ENCODE measurements at regions not wholly inside any gene's neighbourhood (a gene's known extent, or its start where the extent isn't known, plus 50 kb on each side); places are given as distances from the start of the nearest gene placed in this dataset.

DNA sequence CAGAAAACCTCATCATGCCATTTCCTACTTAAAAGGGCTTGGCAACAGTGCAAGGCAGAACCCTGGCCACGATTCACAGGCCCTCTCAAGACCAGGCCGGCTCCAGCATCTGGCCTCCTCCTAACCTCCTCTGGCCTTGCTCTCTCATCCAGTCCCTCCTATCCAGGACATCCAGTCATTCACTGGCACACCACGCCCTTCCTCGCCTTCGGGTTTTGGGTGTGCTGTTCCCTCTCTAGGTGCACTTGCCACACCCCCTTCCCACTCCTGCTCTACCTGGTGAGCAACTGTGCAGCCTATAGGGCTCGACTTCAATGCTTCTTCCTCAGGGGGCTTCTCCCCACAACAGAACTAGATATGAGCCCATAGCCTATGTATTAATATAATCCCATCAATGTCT, 317.1 kb downstream of the ARRDC4 start:
- ATAC-seq (no peak), DNase-seq (ENCODE audit: low spot score) (no peak)
- ChIA-PET POLR2A (no interaction called here), CTCF (interaction anchor here (1.3 kb wide), 1 partner anchor 31 kb away, joined by 3 read pairs; no protein-coding TSS in a partner anchor)
- TF ChIP-seq, protein P1, sequence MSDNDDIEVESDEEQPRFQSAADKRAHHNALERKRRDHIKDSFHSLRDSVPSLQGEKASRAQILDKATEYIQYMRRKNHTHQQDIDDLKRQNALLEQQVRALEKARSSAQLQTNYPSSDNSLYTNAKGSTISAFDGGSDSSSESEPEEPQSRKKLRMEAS (CRISPR knock-in tag; IDR thresholded peaks at IDR 0.05): no peak
- TF ChIP-seq, protein P2, sequence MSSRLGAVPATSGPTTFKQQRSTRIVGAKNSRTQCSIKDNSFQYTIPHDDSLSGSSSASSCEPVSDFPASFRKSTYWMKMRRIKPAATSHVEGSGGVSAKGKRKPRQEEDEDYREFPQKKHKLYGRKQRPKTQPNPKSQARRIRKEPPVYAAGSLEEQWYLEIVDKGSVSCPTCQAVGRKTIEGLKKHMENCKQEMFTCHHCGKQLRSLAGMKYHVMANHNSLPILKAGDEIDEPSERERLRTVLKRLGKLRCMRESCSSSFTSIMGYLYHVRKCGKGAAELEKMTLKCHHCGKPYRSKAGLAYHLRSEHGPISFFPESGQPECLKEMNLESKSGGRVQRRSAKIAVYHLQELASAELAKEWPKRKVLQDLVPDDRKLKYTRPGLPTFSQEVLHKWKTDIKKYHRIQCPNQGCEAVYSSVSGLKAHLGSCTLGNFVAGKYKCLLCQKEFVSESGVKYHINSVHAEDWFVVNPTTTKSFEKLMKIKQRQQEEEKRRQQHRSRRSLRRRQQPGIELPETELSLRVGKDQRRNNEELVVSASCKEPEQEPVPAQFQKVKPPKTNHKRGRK (CRISPR knock-in tag; IDR thresholded peaks at IDR 0.05; ENCODE audit: borderline replicate concordance): no peak
- TF ChIP-seq, protein P3, sequence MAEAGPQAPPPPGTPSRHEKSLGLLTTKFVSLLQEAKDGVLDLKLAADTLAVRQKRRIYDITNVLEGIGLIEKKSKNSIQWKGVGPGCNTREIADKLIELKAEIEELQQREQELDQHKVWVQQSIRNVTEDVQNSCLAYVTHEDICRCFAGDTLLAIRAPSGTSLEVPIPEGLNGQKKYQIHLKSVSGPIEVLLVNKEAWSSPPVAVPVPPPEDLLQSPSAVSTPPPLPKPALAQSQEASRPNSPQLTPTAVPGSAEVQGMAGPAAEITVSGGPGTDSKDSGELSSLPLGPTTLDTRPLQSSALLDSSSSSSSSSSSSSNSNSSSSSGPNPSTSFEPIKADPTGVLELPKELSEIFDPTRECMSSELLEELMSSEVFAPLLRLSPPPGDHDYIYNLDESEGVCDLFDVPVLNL (CRISPR knock-in tag; IDR thresholded peaks at IDR 0.05; ENCODE audit: borderline replicate concordance, low read depth): no peak
- TF ChIP-seq, protein P4, sequence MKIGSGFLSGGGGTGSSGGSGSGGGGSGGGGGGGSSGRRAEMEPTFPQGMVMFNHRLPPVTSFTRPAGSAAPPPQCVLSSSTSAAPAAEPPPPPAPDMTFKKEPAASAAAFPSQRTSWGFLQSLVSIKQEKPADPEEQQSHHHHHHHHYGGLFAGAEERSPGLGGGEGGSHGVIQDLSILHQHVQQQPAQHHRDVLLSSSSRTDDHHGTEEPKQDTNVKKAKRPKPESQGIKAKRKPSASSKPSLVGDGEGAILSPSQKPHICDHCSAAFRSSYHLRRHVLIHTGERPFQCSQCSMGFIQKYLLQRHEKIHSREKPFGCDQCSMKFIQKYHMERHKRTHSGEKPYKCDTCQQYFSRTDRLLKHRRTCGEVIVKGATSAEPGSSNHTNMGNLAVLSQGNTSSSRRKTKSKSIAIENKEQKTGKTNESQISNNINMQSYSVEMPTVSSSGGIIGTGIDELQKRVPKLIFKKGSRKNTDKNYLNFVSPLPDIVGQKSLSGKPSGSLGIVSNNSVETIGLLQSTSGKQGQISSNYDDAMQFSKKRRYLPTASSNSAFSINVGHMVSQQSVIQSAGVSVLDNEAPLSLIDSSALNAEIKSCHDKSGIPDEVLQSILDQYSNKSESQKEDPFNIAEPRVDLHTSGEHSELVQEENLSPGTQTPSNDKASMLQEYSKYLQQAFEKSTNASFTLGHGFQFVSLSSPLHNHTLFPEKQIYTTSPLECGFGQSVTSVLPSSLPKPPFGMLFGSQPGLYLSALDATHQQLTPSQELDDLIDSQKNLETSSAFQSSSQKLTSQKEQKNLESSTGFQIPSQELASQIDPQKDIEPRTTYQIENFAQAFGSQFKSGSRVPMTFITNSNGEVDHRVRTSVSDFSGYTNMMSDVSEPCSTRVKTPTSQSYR (CRISPR knock-in tag; IDR thresholded peaks at IDR 0.05): no peak
- TF ChIP-seq FOXK1 (CRISPR knock-in tag; IDR thresholded peaks at IDR 0.05) (no peak), ZNF416 (CRISPR knock-in tag; IDR thresholded peaks at IDR 0.05) (no peak), GTF2I (CRISPR knock-in tag; conservative IDR thresholded peaks at IDR 0.05) (no peak)
- TF ChIP-seq, protein P5, sequence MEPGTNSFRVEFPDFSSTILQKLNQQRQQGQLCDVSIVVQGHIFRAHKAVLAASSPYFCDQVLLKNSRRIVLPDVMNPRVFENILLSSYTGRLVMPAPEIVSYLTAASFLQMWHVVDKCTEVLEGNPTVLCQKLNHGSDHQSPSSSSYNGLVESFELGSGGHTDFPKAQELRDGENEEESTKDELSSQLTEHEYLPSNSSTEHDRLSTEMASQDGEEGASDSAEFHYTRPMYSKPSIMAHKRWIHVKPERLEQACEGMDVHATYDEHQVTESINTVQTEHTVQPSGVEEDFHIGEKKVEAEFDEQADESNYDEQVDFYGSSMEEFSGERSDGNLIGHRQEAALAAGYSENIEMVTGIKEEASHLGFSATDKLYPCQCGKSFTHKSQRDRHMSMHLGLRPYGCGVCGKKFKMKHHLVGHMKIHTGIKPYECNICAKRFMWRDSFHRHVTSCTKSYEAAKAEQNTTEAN (CRISPR knock-in tag; IDR thresholded peaks at IDR 0.05): no peak
- Mint-ChIP-seq H3K27me3 (ENCODE audit: low read depth) (no peaks in the 10 kb centered on the region), H3K4me1 (peaks cover 15% of the 10 kb centered on the region), H3K36me3 (no peaks in the 10 kb centered on the region), H3K27ac (no peak overlapping the region), H3K4me3 (no peak overlapping the region), H3K9me3 (peaks cover 5% of the 10 kb centered on the region)

DNA sequence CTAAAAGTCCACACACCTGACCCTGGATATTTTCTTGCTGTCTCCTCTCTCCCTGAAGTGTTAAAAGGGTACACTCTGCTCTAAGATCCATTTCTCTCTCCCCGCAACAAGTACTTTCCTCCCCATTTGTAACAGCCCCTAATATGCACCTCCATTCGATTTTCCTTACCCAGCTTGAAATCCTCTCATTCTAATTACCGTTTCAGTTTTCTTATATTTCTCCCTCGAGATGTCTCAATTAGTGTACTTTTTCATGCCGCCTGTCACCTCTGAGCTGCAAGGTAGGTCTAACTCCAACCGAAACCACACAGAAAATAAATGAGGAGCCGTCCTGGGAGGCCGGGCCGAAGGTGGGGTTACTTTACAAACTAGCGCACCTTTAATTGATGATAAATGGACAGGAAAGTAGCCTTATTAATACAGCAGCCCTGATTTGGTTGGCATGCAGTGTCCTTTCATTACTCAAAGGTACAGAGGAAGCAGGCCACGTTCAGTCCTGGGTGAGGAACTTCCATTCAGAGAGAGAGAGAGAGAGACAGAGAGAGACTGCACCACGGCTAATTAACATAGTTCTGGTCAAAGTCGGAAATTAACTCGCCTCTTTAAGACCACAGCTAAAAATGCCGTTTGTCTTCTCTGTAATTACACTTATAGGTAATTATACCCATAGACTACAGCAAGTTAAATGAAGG, 319.9 kb downstream of the ARRDC4 start:
- DNase-seq (ENCODE audit: low spot score): no peak
- peaks cover 23% of the 10 kb centered on the region for H3K4me1 Mint-ChIP-seq
- no peak overlapping the region for H3K4me3 Mint-ChIP-seq
- POLR2A ChIA-PET: no interaction called here
- peak; percentile 26; the same call in 1 of the 2 replicates for ATAC-seq
- H3K9me3 Mint-ChIP-seq: no peaks in the 10 kb centered on the region
- CTCF ChIA-PET: interaction anchor here (1.3 to 2.4 kb wide), 2 partner anchors 12 to 31 kb away, joined by 5 to 7 read pairs; no protein-coding TSS in a partner anchor
- H3K27ac Mint-ChIP-seq: no peak overlapping the region
- H3K36me3 Mint-ChIP-seq: no peaks in the 10 kb centered on the region
- no peaks in the 10 kb centered on the region for H3K27me3 Mint-ChIP-seq (ENCODE audit: low read depth)
- TF ChIP-seq, protein P6, sequence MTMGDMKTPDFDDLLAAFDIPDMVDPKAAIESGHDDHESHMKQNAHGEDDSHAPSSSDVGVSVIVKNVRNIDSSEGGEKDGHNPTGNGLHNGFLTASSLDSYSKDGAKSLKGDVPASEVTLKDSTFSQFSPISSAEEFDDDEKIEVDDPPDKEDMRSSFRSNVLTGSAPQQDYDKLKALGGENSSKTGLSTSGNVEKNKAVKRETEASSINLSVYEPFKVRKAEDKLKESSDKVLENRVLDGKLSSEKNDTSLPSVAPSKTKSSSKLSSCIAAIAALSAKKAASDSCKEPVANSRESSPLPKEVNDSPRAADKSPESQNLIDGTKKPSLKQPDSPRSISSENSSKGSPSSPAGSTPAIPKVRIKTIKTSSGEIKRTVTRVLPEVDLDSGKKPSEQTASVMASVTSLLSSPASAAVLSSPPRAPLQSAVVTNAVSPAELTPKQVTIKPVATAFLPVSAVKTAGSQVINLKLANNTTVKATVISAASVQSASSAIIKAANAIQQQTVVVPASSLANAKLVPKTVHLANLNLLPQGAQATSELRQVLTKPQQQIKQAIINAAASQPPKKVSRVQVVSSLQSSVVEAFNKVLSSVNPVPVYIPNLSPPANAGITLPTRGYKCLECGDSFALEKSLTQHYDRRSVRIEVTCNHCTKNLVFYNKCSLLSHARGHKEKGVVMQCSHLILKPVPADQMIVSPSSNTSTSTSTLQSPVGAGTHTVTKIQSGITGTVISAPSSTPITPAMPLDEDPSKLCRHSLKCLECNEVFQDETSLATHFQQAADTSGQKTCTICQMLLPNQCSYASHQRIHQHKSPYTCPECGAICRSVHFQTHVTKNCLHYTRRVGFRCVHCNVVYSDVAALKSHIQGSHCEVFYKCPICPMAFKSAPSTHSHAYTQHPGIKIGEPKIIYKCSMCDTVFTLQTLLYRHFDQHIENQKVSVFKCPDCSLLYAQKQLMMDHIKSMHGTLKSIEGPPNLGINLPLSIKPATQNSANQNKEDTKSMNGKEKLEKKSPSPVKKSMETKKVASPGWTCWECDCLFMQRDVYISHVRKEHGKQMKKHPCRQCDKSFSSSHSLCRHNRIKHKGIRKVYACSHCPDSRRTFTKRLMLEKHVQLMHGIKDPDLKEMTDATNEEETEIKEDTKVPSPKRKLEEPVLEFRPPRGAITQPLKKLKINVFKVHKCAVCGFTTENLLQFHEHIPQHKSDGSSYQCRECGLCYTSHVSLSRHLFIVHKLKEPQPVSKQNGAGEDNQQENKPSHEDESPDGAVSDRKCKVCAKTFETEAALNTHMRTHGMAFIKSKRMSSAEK (CRISPR knock-in tag; IDR thresholded peaks at IDR 0.05; ENCODE audit: borderline replicate concordance): no peak

Data from WTC11 (cell line).